Loucy (cell line): ENCODE measurements at regions not wholly inside any gene's neighbourhood (a gene's known extent, or its start where the extent isn't known, plus 50 kb on each side); places are given as distances from the start of the nearest gene placed in this dataset.

Source experiments
- H2AFZ ChIP-seq: fragments of 200-600 bp; sonication (generic); 2 replicates; pipeline ENCODE4 v1.6.0; 2016; ENCODE audit warnings: antibody characterized with exemption, mild to moderate bottlenecking, low read length, moderate library complexity
- H3F3A ChIP-seq: fragments of 200-600 bp; 2 replicates; pipeline ENCODE4 v1.6.0; 2016; ENCODE audit warnings: antibody characterized with exemption, low read depth, mild to moderate bottlenecking
- H3K27me3 ChIP-seq: fragments of 200-600 bp; sonication (generic); 2 replicates; pipeline ENCODE4 v1.6.1; 2014; ENCODE audit warnings: low read length, mild to moderate bottlenecking; ENCODE audit not compliant: insufficient read depth, poor library complexity, severe bottlenecking
- H3K36me3 ChIP-seq: fragments of 200-600 bp; sonication (generic); 2 replicates; pipeline ENCODE4 v1.6.1; 2016; ENCODE audit warnings: low read length; ENCODE audit not compliant: insufficient read depth
- H3K4me1 ChIP-seq: fragments of 200-600 bp; sonication (generic); 2 replicates; pipeline ENCODE4 v1.5.1; 2014; ENCODE audit warnings: low read length, mild to moderate bottlenecking; ENCODE audit not compliant: insufficient read depth, poor library complexity, severe bottlenecking
- H3K4me2 ChIP-seq: fragments of 200-600 bp; sonication (generic); 2 replicates; pipeline ENCODE4 v1.6.0; 2014; ENCODE audit warnings: antibody characterized with exemption, low read length, low read depth, mild to moderate bottlenecking; ENCODE audit not compliant: poor library complexity, severe bottlenecking
- H3K4me3 ChIP-seq: fragments of 200-600 bp; sonication (generic); 2 replicates; pipeline ENCODE4 v1.5.1; 2014; ENCODE audit warnings: low read length, mild to moderate bottlenecking, mixed read lengths; ENCODE audit not compliant: poor library complexity, severe bottlenecking
- H3K79me2 ChIP-seq: fragments of 200-600 bp; sonication (generic); 2 replicates; pipeline ENCODE4 v1.6.1; 2014; ENCODE audit warnings: low read length; ENCODE audit not compliant: insufficient read depth
- H3K9ac ChIP-seq: fragments of 200-600 bp; sonication (generic); 2 replicates; pipeline ENCODE4 v1.6.0; 2014; ENCODE audit warnings: mild to moderate bottlenecking, low read depth, low read length, moderate library complexity; ENCODE audit not compliant: poor library complexity, severe bottlenecking
- H3K9me2 ChIP-seq: fragments of 200-600 bp; sonication (generic); replicated peaks from 2 replicates; pipeline ENCODE4 v1.6.1; 2016; ENCODE audit warnings: low read depth, low read length, mixed read lengths
- H3K9me3 ChIP-seq: fragments of 200-600 bp; sonication (generic); 2 replicates; pipeline ENCODE4 v1.6.1; 2014; ENCODE audit warnings: mild to moderate bottlenecking, antibody characterized with exemption, low read length, low read depth; ENCODE audit not compliant: insufficient read depth
- H4K20me1 ChIP-seq: fragments of 200-600 bp; sonication (generic); 2 replicates; pipeline ENCODE4 v1.6.0; 2014; ENCODE audit warnings: antibody characterized with exemption, low read length, mild to moderate bottlenecking; ENCODE audit not compliant: insufficient read depth, poor library complexity, severe bottlenecking
- EZH2phosphoT487 ChIP-seq: fragments of 200-600 bp; IDR thresholded peaks from 2 replicates; pipeline ENCODE4 v1.6.1; 2018; ENCODE audit warnings: antibody characterized with exemption, mild to moderate bottlenecking, moderate library complexity, borderline replicate concordance
- TF ChIP-seq, protein P1 (sequence below): fragments of 200-600 bp; sonication (generic); conservative IDR thresholded peaks from 2 replicates; pipeline ENCODE4 v1.5.1; 2014; ENCODE audit warnings: mild to moderate bottlenecking, antibody characterized with exemption, low read length

DNA sequence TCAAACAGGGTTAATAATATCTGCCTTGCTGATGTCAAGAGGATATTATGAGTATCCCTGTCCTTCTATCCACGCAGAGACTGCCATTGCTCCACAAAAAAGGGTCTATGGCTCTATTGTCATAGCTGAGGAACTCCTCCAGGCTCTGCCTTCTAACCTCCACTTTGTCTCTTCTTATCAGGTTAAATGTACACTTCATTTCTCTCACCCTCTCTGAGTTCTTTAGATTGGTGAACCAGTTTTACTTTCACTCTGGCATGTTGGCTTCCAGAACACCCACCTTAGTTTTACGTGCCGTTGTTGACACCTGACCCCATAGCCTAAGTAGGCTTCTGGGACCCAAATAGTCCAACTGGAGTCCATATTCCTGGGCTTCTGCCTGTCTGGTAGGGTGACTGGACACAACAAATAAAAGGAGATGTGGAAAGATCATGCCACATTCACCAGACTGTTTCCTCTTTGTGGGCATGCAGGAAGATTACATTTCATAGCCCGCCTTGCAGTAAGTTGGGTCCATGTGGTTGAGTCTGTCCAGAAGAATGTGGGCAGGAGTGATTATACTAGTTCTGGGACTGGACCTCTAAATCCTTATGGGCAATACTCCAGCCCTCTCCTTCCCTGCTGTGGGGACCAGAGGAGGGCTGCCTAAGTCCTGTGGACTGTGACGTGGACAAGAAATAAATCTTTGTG, 350.4 kb upstream of the CLINT1 start:
- Histone ChIP-seq H3F3A (no peaks in the 10 kb centered on the region), H3K79me2 (no peaks in the 10 kb centered on the region), H3K9me2 (no peaks in the 10 kb centered on the region), H2AFZ (peak overlapping the region; percentile 40), H3K4me3 (no peak overlapping the region), H3K9me3 (no peaks in the 10 kb centered on the region), H3K4me1 (no peaks in the 10 kb centered on the region), H3K27me3 (no peaks in the 10 kb centered on the region), H3K36me3 (no peaks in the 10 kb centered on the region), H3K4me2 (peak overlapping the region; percentile 10), H3K9ac (no peak overlapping the region), H4K20me1 (no peaks in the 10 kb centered on the region)
- TF ChIP-seq, protein P1, sequence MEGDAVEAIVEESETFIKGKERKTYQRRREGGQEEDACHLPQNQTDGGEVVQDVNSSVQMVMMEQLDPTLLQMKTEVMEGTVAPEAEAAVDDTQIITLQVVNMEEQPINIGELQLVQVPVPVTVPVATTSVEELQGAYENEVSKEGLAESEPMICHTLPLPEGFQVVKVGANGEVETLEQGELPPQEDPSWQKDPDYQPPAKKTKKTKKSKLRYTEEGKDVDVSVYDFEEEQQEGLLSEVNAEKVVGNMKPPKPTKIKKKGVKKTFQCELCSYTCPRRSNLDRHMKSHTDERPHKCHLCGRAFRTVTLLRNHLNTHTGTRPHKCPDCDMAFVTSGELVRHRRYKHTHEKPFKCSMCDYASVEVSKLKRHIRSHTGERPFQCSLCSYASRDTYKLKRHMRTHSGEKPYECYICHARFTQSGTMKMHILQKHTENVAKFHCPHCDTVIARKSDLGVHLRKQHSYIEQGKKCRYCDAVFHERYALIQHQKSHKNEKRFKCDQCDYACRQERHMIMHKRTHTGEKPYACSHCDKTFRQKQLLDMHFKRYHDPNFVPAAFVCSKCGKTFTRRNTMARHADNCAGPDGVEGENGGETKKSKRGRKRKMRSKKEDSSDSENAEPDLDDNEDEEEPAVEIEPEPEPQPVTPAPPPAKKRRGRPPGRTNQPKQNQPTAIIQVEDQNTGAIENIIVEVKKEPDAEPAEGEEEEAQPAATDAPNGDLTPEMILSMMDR: no peak
- TF ChIP-seq EZH2phosphoT487: no peak

DNA sequence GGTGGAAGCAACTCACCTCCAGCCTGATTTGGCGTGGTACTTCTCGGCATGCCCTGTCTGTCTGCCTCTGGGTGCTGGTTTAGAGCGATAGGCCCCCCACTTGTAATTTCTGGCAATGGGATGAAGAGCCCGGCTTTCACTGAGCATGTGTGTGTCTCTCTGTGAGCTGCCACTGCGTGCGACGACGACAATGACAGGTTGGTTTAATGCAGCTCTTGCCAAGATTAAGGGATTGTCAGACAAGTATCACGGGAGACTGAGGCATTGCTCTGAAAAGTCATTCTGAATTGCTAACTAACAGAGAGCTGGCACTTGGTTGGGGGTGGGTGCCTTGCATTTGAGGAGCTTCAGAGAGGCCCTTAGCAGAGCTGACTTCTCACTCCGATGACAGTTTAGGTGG, 348.8 kb upstream of the CLINT1 start:
- Histone ChIP-seq H3K4me3 (no peak overlapping the region), H3K9ac (no peak overlapping the region), H3K9me2 (no peaks in the 10 kb centered on the region), H4K20me1 (no peaks in the 10 kb centered on the region), H2AFZ (no peak overlapping the region), H3K9me3 (no peaks in the 10 kb centered on the region), H3F3A (no peaks in the 10 kb centered on the region), H3K4me1 (no peaks in the 10 kb centered on the region), H3K79me2 (no peaks in the 10 kb centered on the region), H3K27me3 (no peaks in the 10 kb centered on the region), H3K36me3 (no peaks in the 10 kb centered on the region), H3K4me2 (no peak overlapping the region)
- TF ChIP-seq EZH2phosphoT487: no peak
- TF ChIP-seq, protein P1: no peak

DNA sequence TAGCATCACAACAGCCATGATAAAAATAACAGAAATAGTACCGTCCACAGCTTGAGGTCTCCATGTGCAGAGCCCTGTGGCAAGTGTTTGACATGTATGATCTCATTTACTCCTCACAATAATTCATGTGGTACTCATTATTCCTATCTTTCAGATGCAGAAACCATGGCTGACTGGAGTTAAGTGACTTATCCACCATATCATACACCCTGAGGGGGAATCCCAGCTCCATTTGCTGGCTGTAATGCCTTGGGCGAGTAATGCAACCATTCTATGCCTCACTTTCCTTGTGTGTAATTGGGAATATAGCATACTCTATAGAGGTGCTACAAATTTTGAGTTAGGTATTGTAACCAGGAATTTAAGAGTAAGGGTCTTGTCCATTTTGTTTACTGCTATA, 347.0 kb upstream of the CLINT1 start:
- Histone ChIP-seq H3K36me3 (no peaks in the 10 kb centered on the region), H3K27me3 (no peaks in the 10 kb centered on the region), H3K79me2 (no peaks in the 10 kb centered on the region), H3K4me2 (no peak overlapping the region), H3K9me3 (no peaks in the 10 kb centered on the region), H2AFZ (no peak overlapping the region), H3F3A (no peaks in the 10 kb centered on the region), H3K9ac (no peak overlapping the region), H3K4me3 (no peak overlapping the region), H4K20me1 (no peaks in the 10 kb centered on the region), H3K9me2 (no peaks in the 10 kb centered on the region), H3K4me1 (no peaks in the 10 kb centered on the region)
- TF ChIP-seq, protein P1: no peak
- TF ChIP-seq EZH2phosphoT487: no peak
